Thoracic aorta (tissue), 2 donors: ENCODE measurements at regions not wholly inside any gene's neighbourhood (a gene's known extent, or its start where the extent isn't known, plus 50 kb on each side); places are given as distances from the start of the nearest gene placed in this dataset.
"Not testable (repeated sequence)": the region's sequence is repeated elsewhere in the genome, so short reads cannot be mapped to it uniquely, and the experiment has no call there.

Experiments used
- ATAC-seq: fragments of 150-250 bp; one replicate; pipeline ENCODE4 v1.8.0; 2017; ENCODE audit warnings: low read depth; ENCODE audit not compliant: insufficient number of reproducible peaks, low FRiP score
- DNase-seq: peaks from one replicate; pipeline ENCODE4 v3.0.0-alpha.2; 2020; ENCODE audit warnings: low spot score
- H3K27ac ChIP-seq, 2 donors: fragments of 200-600 bp; sonication (generic); 1 replicate in 1 of 2; 2 replicates in 1 of 2; pipeline ENCODE4 v1.5.1; 2016; ENCODE audit warnings: mild to moderate bottlenecking in 2 of 2, moderate library complexity in 2 of 2
- H3K27me3 ChIP-seq: fragments of 200-600 bp; sonication (generic); replicated peaks from 2 replicates; pipeline ENCODE4 v1.6.0; 2016; ENCODE audit warnings: mild to moderate bottlenecking; ENCODE audit not compliant: insufficient read depth
- H3K36me3 ChIP-seq: fragments of 200-600 bp; sonication (generic); one replicate; pipeline ENCODE4 v1.5.1; 2016
- H3K4me1 ChIP-seq, 2 donors: fragments of 200-600 bp; sonication (generic); 1 replicate in 1 of 2; 2 replicates in 1 of 2; pipeline versions ENCODE4 v1.5.1 to v1.6.0; 2016; ENCODE audit warnings: low read depth in 2 of 2, mild to moderate bottlenecking in 1 of 2; ENCODE audit not compliant: control insufficient read depth in 1 of 2
- H3K4me3 ChIP-seq: fragments of 200-600 bp; sonication (generic); 2 replicates; pipeline ENCODE4 v1.5.1; 2016; ENCODE audit warnings: mild to moderate bottlenecking
- H3K9me3 ChIP-seq: fragments of 200-600 bp; sonication (generic); 2 replicates; pipeline ENCODE4 v1.5.1; 2016
- CTCF ChIP-seq: fragments of 200-600 bp; sonication (generic); IDR thresholded peaks from one replicate; pipeline ENCODE4 v1.5.1; 2019; ENCODE audit warnings: antibody characterized with exemption

GRCh38 chr9:27835286-27835685, 262.0 kb upstream of the C9orf72 start:
- Histone ChIP-seq H3K27me3 (no peaks in the 10 kb centered on the region), H3K9me3 (no peaks in the 10 kb centered on the region), H3K4me1 (no peaks in the 10 kb centered on the region), H3K36me3 (no peaks in the 10 kb centered on the region), H3K4me3 (no peak overlapping the region), H3K27ac (no peak overlapping the region)
- ATAC-seq (no peak), DNase-seq (no peak)
- TF ChIP-seq CTCF, result no peak

GRCh38 chr9:27835746-27836145, 262.5 kb upstream of the C9orf72 start:
- Histone ChIP-seq H3K27me3 (no peaks in the 10 kb centered on the region), H3K4me3 (no peak overlapping the region), H3K27ac (no peak overlapping the region), H3K36me3 (no peaks in the 10 kb centered on the region), H3K4me1 (no peaks in the 10 kb centered on the region), H3K9me3 (no peaks in the 10 kb centered on the region)
- no peak for ATAC-seq
- no peak for DNase-seq
- no peak for TF ChIP-seq CTCF

- H3K36me3 ChIP-seq, result no peaks in the 10 kb centered on the region
- no peak for TF ChIP-seq CTCF
- DNase-seq, result no peak
- no peaks in the 10 kb centered on the region for H3K4me1 ChIP-seq
- H3K9me3 ChIP-seq, result no peaks in the 10 kb centered on the region
- no peak for ATAC-seq
- H3K4me3 ChIP-seq, result no peak overlapping the region
- no peak overlapping the region for H3K27ac ChIP-seq
- H3K27me3 ChIP-seq, result no peaks in the 10 kb centered on the region
Measured at GRCh38 chr9:27836661-27837401, 263.6 kb upstream of the C9orf72 start.

GRCh38 chr9:27838876-27839275, 265.6 kb upstream of the C9orf72 start:
- no peaks in the 10 kb centered on the region for H3K36me3 ChIP-seq
- H3K27ac ChIP-seq, result no peak overlapping the region
- no peak for TF ChIP-seq CTCF
- no peaks in the 10 kb centered on the region for H3K9me3 ChIP-seq
- H3K27me3 ChIP-seq, result no peaks in the 10 kb centered on the region
- DNase-seq (no peak), ATAC-seq (no peak)
- no peaks in the 10 kb centered on the region for H3K4me1 ChIP-seq
- H3K4me3 ChIP-seq, result no peak overlapping the region

GRCh38 chr9:27839767-27840166, 266.5 kb upstream of the C9orf72 start:
- not testable (repeated sequence) for H3K9me3 ChIP-seq, DNase-seq, H3K36me3 ChIP-seq, H3K4me3 ChIP-seq, ATAC-seq, H3K27me3 ChIP-seq, H3K4me1 ChIP-seq, H3K27ac ChIP-seq

GRCh38 chr9:27844797-27845196, 271.5 kb upstream of the C9orf72 start:
- DNase-seq (no peak), ATAC-seq (no peak)
- Histone ChIP-seq H3K9me3 (no peaks in the 10 kb centered on the region), H3K4me1 (no peaks in the 10 kb centered on the region), H3K36me3 (no peaks in the 10 kb centered on the region), H3K4me3 (no peak overlapping the region), H3K27me3 (no peaks in the 10 kb centered on the region), H3K27ac (no peak overlapping the region)
- no peak for TF ChIP-seq CTCF
